IMR-90 (cell line): ENCODE measurements at regions not wholly inside any gene's neighbourhood (a gene's known extent, or its start where the extent isn't known, plus 50 kb on each side); places are given as distances from the start of the nearest gene placed in this dataset.

ENCODE experiments used
- ATAC-seq: fragments of 200-7000 bp; cut with Tn5 transposase; 2 replicates; pipeline ENCODE4 v1.9.1; 2020; ENCODE audit warnings: low read depth, mild to moderate bottlenecking, moderate library complexity
- BruUV-seq: library from RNA; stranded (reverse); fragments of 400-500 nt; replicated peaks from 2 replicates; lab custom pipeline; 2021; lab: Mats Ljungman, UMichigan
- CTCF ChIA-PET: fragments of 300-600 bp; formaldehyde crosslinking; extraction: SDS; loops from one replicate; lab custom pipeline; 2021; ENCODE audit warnings: antibody characterized with exemption; lab: Yijun Ruan, JAX
- POLR2A ChIA-PET: fragments of 300-600 bp; sonication (Branson Sonifier 250); formaldehyde crosslinking; loops from one replicate; lab custom pipeline; 2022; ENCODE audit warnings: antibody characterized with exemption; ENCODE audit not compliant: unreplicated experiment; lab: Charles Lee
- DNase-seq: peaks from one replicate; pipeline ENCODE4 v3.0.0; 2013
- H2AFZ ChIP-seq: replicated peaks from 2 replicates; pipeline ENCODE3; 2013; ENCODE audit warnings: low read length, mild to moderate bottlenecking; ENCODE audit not compliant: poor library complexity
- H2AK5ac ChIP-seq: 2 replicates; pipeline ENCODE4 v1.6.1; 2013; ENCODE audit warnings: low read depth, low read length, inconsistent platforms
- H2AK9ac ChIP-seq: replicated peaks from 2 replicates; pipeline ENCODE3; 2013; ENCODE audit warnings: mild to moderate bottlenecking, low read depth, low read length, moderate library complexity; ENCODE audit not compliant: poor library complexity
- H2BK120ac ChIP-seq: 2 replicates; pipeline ENCODE4 v1.6.1; 2013; ENCODE audit warnings: low read depth, low read length, inconsistent platforms
- H2BK15ac ChIP-seq: 3 replicates; pipeline ENCODE4 v1.6.1; 2013; ENCODE audit warnings: low read depth, low read length, inconsistent platforms
- H2BK20ac ChIP-seq: 2 replicates; pipeline ENCODE4 v1.6.1; 2013; ENCODE audit warnings: low read depth, mild to moderate bottlenecking, inconsistent platforms, low read length, moderate library complexity
- H2BK5ac ChIP-seq: 2 replicates; pipeline ENCODE4 v1.6.1; 2013; ENCODE audit warnings: mild to moderate bottlenecking, low read depth, low read length, inconsistent platforms; ENCODE audit not compliant: poor library complexity, severe bottlenecking
- H3K14ac ChIP-seq: replicated peaks from 2 replicates; pipeline ENCODE4 v1.6.1; 2013; ENCODE audit warnings: low read depth, low read length, inconsistent platforms
- H3K18ac ChIP-seq: 2 replicates; pipeline ENCODE4 v1.6.1; 2013; ENCODE audit warnings: low read depth, low read length, control low read depth
- H3K23ac ChIP-seq: 2 replicates; pipeline ENCODE4 v1.6.1; 2013; ENCODE audit warnings: low read depth, low read length, inconsistent platforms
- H3K27ac ChIP-seq: 2 replicates; pipeline ENCODE4 v1.5.1; 2013; ENCODE audit warnings: mild to moderate bottlenecking, control low read depth, low read length; ENCODE audit not compliant: insufficient read depth
- H3K27me3 ChIP-seq: 2 replicates; pipeline ENCODE4 v1.6.1; 2013; ENCODE audit warnings: low read length; ENCODE audit not compliant: control insufficient read depth, insufficient read depth
- H3K36me3 ChIP-seq: 2 replicates; pipeline ENCODE4 v1.6.1; 2013; ENCODE audit warnings: low read length, mixed read lengths; ENCODE audit not compliant: control insufficient read depth, insufficient read depth
- H3K4ac ChIP-seq: 2 replicates; pipeline ENCODE4 v1.6.1; 2013; ENCODE audit warnings: low read depth, low read length, inconsistent platforms
- H3K4me1 ChIP-seq: 2 replicates; pipeline ENCODE4 v1.6.1; 2013; ENCODE audit warnings: low read length, mixed read lengths; ENCODE audit not compliant: control insufficient read depth, insufficient read depth
- H3K4me2 ChIP-seq: 2 replicates; pipeline ENCODE4 v1.6.1; 2013; ENCODE audit warnings: low read depth, mild to moderate bottlenecking, control low read depth, low read length, moderate library complexity
- H3K4me3 ChIP-seq: 2 replicates; pipeline ENCODE4 v1.5.1; 2013; ENCODE audit warnings: low read depth, mild to moderate bottlenecking, control low read depth, low read length, moderate library complexity; ENCODE audit not compliant: insufficient read depth
- H3K56ac ChIP-seq: 2 replicates; pipeline ENCODE4 v1.6.1; 2013; ENCODE audit warnings: low read length, inconsistent platforms; ENCODE audit not compliant: insufficient read depth; ENCODE audit errors: extremely low read depth
- H3K79me1 ChIP-seq, 2 experiments: 2 replicates each; pipeline ENCODE4 v1.6.1; 2013; ENCODE audit warnings: low read length in 2 of 2, inconsistent platforms in 1 of 2, low read depth in 1 of 2
- H3K9ac ChIP-seq: 2 replicates; pipeline ENCODE4 v1.6.1; 2013; ENCODE audit warnings: low read depth, low read length, control low read depth
- H3K9me1 ChIP-seq: 2 replicates; pipeline ENCODE4 v1.6.1; 2013; ENCODE audit warnings: low read length, inconsistent platforms; ENCODE audit not compliant: insufficient read depth
- H3K9me3 ChIP-seq: 2 replicates; pipeline ENCODE4 v1.6.1; 2013; ENCODE audit warnings: low read length; ENCODE audit not compliant: control insufficient read depth, insufficient read depth
- H4K20me1 ChIP-seq: 2 replicates; pipeline ENCODE4 v1.6.1; 2013; ENCODE audit warnings: low read length, inconsistent platforms; ENCODE audit not compliant: insufficient read depth
- H4K5ac ChIP-seq: 2 replicates; pipeline ENCODE4 v1.6.1; 2013; ENCODE audit warnings: mild to moderate bottlenecking, low read depth, low read length, control low read depth
- H4K8ac ChIP-seq, 2 experiments: 2 replicates each; pipeline ENCODE4 v1.6.1; 2013; ENCODE audit warnings: low read depth in 2 of 2, low read length in 2 of 2, control low read depth in 1 of 2, inconsistent platforms in 1 of 2
- H4K91ac ChIP-seq: 2 replicates; pipeline ENCODE4 v1.6.1; 2013; ENCODE audit warnings: low read depth, low read length, inconsistent platforms; ENCODE audit not compliant: insufficient read depth
- CHD1 ChIP-seq: IDR thresholded peaks from 2 replicates; pipeline ENCODE4 v1.6.1; 2012; ENCODE audit warnings: low read depth, low read length, improper control_type of control experiment
- CTCF ChIP-seq: conservative IDR thresholded peaks from 2 replicates; pipeline ENCODE4 v1.5.1; 2012; ENCODE audit warnings: mild to moderate bottlenecking, low read depth, low read length, improper control_type of control experiment
- ELK1 ChIP-seq: fragments of 150-350 bp; IDR thresholded peaks from 2 replicates; pipeline ENCODE4 v1.6.1; 2016; ENCODE audit warnings: low read depth, mild to moderate bottlenecking, low read length, moderate library complexity, borderline replicate concordance
- MAZ ChIP-seq: IDR thresholded peaks from 2 replicates; pipeline ENCODE4 v1.6.1; 2012; ENCODE audit warnings: low read depth, mild to moderate bottlenecking, low read length, improper control_type of control experiment, moderate library complexity, borderline replicate concordance
- MXI1 ChIP-seq: IDR thresholded peaks from 2 replicates; pipeline ENCODE4 v1.6.1; 2012; ENCODE audit warnings: low read depth, mild to moderate bottlenecking, low read length, moderate library complexity, borderline replicate concordance
- NFE2L2 ChIP-seq: fragments of 150-350 bp; IDR thresholded peaks from 2 replicates; pipeline ENCODE4 v1.6.1; 2016; ENCODE audit warnings: low read depth, mild to moderate bottlenecking, low read length
- POLR2A ChIP-seq: IDR thresholded peaks from 2 replicates; pipeline ENCODE4 v1.6.1; 2012; ENCODE audit warnings: mild to moderate bottlenecking, low read depth, low read length
- RAD21 ChIP-seq: IDR thresholded peaks from 2 replicates; pipeline ENCODE4 v1.6.1; 2012; ENCODE audit warnings: low read length, improper control_type of control experiment
- RFX5 ChIP-seq: IDR thresholded peaks from 2 replicates; pipeline ENCODE4 v1.8.0; 2012; ENCODE audit warnings: low read depth, mild to moderate bottlenecking, low read length, moderate library complexity
- WGBS, 2 experiments: methylation state at CpG; one replicate each; pipeline versions ENCODE4 v1.1.5 to v1.1.7; 2013; ENCODE audit warnings: missing lambda C conversion rate in 2 of 2; ENCODE audit not compliant: insufficient read length in 1 of 2; ENCODE audit errors: extremely low coverage in 2 of 2; 5-methylcytosine and 5-hydroxymethylcytosine counted together
- dilution Hi-C: fragments of 300-500 bp; cut with HindIII; formaldehyde crosslinking; loops from one replicate; pipeline ENCODE4 v1.14.3; 2018; ENCODE audit warnings: low sequenced_read_pairs; ENCODE audit not compliant: unreplicated experiment
- in situ Hi-C: fragments of 300-500 bp; cut with MboI; formaldehyde crosslinking; loops from 3 replicates; pipeline ENCODE4 v1.14.3; 2019; ENCODE audit warnings: low sequenced_read_pairs, inconsistent platforms, mixed read lengths
- intact Hi-C: fragments of 100-400 bp; cut with micrococcal nuclease; formaldehyde crosslinking; loops from 2 replicates; pipeline ENCODE4 v1.10.0; 2022

- Histone ChIP-seq H4K5ac (no peak overlapping the region), H3K4me3 (no peak overlapping the region), H3K9me1 (no peaks in the 10 kb centered on the region), H3K9ac (no peak overlapping the region), H2BK20ac (no peak overlapping the region), H4K91ac (no peak overlapping the region), H3K56ac (no peak overlapping the region), H2BK5ac (no peak overlapping the region), H2AK5ac (no peak overlapping the region), H3K4me1 (no peaks in the 10 kb centered on the region), H3K27me3 (peaks cover 6% of the 10 kb centered on the region), H3K27ac (no peak overlapping the region), H3K9me3 (no peaks in the 10 kb centered on the region), H3K36me3 (no peaks in the 10 kb centered on the region), H3K4me2 (no peak overlapping the region), H2BK15ac (no peak overlapping the region), H4K20me1 (no peaks in the 10 kb centered on the region), H2AFZ (no peak overlapping the region), H3K23ac (no peak overlapping the region), H4K8ac (no peak overlapping the region), H3K14ac (no peak overlapping the region), H3K79me1 (no peaks in the 10 kb centered on the region), H3K18ac (no peak overlapping the region), H3K4ac (no peak overlapping the region), H2BK120ac (no peak overlapping the region), H2AK9ac (no peak overlapping the region)
- no TSS peak for BruUV-seq
- intact Hi-C loops, result no loop called here
- in situ Hi-C loops, result no loop called here
- no peak for ATAC-seq
- POLR2A ChIA-PET, result no interaction called here
- CTCF ChIA-PET, result no interaction called here
- TF ChIP-seq CTCF (no peak), POLR2A (no peak), RAD21 (no peak), ELK1 (no peak), RFX5 (no peak), MXI1 (no peak), CHD1 (no peak), NFE2L2 (no peak), MAZ (no peak)
- dilution Hi-C loops, result no loop called here
- no peak for DNase-seq
- 80% methylated on average over 3 of the region's 10 CpGs; no CpG with 5 or more reads in 1 of the 2 experiments for WGBS, 2 experiments
These were observed 179.7 kb upstream of the EXOC2 start for GRCh38 chr6:872570-873125.
